ENCODE measurements at regions not wholly inside any gene's neighbourhood (a gene's known extent, or its start where the extent isn't known, plus 50 kb on each side); places are given as distances from the start of the nearest gene placed in this dataset.
"Not testable (repeated sequence)": the region's sequence is repeated elsewhere in the genome, so short reads cannot be mapped to it uniquely, and the experiment has no call there.

DNA sequence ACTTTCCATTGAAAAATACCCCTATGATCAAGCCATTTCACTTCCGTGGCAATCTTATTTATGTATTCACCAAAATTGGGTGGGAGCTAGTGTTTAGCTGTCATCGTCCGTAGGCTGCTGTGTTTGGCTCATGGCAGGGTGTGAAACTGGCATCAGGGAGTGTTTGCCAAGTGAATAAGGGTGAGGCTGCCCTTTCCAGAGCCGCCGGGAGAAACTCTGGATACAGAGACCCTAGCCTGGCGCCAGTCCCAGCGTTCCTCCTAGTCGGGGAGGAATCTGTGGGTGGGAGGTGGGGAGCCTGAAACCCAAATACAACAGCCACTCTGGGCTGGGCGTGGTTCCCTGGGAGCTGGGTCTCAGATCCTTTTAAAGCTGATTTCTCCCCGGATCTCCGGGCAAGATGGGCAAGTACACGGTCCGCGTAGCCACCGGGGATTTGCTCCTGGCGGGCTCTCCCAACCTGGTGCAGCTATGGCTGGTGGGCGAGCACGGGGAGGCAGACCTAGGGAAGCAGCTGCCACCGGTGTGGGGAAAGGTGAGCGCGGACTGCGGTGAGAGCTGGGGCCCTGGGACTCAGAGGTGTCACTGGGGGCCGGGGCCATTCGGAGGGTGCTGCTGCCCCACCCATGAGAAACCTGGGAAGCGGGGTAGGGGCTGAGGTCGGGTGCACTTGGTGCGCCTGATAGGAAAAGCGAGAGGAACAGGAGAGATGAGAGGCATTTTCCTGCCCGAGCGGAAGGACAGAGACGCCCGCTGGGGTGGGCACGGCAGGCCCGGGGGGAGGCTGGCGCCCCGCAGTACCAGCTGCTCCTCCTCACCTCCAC, 62.1 kb upstream of the TEKT1 start:
- no peak for DNase-seq (ENCODE audit: low read depth in 2 of 2)

DNA sequence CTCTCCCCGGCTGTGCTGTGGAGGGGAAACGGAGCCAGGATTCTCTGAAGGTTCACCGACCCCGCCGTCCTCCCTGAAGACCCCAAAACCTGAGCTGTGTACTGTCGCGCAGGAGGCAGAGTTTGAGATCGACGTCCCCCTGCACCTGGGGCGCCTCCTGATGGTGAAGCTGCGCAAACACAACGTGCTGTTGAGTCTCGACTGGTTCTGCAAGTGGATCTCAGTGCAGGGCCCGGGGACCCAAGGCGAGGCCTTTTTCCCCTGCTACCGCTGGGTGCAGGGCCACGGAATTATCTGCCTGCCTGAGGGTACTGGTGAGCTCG, 62.6 kb upstream of the TEKT1 start:
- DNase-seq (ENCODE audit: low read depth in 2 of 2) = no peak

DNA sequence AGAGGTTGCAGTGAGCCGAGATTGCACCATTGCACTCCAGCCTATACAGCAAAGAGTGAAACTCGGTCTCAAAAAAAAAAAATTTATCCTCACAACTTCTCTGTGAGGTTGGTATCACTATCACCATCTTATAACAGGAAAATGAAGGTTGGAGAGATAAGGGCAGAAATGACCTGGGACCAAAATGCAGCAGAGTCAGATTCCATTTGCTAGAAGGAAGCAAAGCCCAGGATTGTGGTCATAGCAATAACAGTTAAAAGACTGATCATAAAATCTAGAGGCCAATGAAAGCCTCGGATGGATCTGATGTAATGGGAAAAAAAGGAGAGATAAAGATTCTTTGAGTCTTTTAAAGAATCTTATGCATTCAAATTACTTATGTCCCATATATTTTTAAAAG, 69.6 kb upstream of the TEKT1 start:
- DNase-seq (ENCODE audit: low read depth in 2 of 2) = no peak

DNA sequence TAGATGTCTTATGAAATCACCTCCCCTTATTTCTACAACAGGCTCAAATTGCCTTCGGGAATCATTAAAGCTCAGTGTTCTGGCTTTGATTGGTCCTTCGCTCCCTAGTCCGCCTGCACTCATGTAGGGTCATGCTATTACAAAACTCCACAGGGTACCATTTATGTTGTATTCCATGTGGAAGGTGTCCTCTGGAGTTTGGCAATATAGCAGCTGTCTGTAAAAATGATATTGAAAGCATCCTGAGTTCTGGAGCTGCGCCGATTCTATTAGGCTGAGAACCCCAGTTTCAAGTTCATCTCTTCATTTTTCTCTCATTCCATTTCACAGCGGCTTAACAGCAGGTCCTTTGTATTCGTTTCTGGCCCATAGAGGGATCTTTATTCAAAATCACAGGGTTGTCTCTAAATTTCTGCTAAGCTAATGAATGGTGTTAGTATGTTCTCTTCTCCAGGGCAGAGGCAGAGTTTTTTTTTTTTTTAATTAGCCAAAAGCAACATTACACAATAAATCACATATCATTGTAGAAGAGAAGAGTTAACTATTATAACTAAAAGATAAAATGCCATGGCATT, 71.9 kb upstream of the TEKT1 start:
- DNase-seq (ENCODE audit: low read depth in 2 of 2) = no peak

DNA sequence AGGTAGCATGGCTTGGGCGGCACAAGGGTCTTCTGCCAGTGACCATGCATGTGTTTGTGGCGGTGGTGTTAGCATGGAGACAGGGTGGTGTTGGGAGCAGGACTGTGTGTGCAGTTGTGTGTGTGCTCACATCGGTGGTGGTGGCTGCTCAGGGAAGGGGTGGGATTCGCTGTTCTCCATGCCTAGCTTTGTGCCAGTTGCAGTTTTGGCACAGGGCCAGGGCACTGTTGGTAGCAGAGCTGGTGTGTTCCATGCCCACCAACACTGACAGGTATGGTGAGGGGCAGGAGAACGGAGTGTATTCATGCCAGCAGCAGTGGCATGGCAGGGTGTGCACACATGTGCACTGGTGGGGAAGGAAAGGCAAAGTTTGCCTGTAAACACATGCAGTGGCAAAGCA, 77.3 kb upstream of the TEKT1 start:
- DNase-seq (ENCODE audit: low read depth in 2 of 2) = no peak

DNA sequence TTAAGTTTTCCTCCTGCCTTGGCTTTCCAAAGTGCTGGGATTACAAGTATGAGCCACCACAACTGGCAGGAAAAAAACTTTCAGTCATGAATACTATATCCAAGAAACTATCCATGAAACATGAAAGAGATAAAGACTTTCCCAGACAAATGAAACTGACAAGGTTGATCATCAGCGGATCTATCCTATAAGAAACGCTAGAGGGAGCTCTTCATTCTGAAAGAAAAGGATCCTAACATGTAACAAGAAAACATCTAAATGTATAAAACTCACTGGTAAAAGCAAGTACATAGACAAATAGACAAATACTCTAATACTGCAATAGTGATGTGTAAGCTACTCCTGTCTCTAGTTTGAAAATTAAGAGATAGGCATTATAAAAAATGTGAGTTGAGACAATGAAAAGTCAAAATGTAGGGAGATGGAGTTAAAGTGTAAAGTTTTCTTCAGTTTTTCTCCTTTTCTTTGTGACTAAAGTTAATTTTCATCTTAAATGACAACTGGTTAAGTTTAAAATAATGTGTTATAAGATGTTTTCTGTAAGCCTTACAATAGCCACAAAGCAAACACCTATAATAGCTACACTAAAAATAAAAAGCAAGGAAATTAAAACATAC, 79.6 kb upstream of the TEKT1 start:
- no peak for DNase-seq (ENCODE audit: low read depth in 2 of 2)

DNA sequence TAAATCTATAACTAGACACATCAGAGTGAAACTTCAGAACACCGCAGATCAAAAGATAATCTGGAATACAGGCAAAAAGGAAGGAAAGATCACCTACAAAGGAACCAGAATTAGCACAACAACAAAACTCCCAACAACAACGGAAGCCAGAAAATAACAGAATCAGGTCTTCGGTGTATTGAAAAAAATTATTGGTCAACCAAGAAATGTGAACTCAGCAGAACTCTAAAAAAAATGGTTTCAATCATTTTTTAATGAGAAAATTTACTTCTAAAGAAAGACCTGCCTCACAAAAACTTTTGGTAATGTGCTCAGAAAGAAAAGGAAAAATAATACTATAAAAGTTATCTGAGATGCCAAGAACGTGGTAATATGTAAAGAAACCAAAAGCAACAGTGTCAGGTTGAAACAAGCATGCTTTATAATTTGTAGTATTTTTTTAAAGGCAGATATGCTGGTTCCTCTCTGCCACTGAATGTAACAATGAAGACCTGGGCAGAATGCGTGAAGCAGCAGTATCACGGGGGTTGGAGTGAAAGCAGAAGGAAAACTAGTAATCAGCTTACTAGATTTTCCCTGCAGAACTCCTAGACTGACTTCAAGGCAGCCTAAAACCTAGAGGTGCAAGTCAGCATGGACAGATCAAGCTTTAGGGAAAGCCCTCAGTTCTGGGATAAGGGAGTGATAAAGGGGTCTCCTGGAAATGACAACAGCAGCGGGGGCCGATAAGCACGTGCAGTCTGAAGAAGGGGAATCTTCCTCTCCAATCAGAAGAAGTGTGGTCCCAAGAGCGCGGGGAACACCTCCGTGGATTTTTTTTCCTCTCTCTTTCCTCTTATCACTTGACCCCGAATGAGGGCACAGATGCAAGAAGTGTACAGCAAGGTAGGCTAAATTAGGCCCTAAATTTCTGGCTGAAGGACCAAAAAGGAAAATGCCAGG, 80.9 kb upstream of the TEKT1 start:
- DNase-seq (ENCODE audit: low read depth in 2 of 2) = no peak

DNA sequence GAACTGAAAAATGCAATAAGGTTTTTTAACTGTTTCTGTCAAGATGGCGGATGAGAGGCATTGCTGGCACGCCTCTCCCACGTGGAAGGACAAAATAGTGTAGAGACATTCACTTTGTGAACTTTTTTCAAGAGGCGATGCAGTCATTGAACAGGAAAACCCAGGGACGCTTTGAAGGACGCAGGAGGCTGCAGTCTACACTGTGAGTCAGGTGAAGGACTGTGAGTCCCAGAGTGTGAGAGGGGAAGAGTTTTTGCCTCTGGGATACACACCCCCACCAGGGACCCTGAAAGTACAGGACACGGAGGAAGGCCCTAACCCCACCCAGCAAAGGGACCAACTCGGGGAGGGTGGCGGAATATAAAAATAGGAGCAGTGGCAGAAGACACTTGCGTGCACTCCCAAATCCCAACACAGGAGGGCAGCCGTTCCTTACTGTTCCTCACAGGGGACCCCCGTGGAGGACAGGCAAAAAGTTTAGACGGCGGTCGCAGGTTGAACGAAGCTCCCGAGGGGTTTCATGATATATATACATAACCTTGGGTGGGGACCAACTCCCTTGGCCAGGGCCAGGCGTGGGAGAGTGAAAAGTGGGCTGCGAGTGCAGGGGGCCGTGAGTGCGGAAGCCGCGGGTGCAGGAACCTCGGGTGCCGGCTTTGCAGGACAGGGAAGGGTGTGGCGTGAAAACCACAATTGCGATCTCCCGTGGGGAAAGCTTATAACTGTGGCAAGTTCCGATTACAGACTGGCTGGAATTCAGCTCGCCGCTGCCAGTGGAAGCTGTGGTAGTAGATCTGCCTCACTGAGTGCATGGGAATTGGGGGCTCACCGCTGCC, 82.0 kb upstream of the ALOX12 start:
- peak; percentile 64 to 74 for DNase-seq (ENCODE audit: low read depth in 2 of 2)

DNA sequence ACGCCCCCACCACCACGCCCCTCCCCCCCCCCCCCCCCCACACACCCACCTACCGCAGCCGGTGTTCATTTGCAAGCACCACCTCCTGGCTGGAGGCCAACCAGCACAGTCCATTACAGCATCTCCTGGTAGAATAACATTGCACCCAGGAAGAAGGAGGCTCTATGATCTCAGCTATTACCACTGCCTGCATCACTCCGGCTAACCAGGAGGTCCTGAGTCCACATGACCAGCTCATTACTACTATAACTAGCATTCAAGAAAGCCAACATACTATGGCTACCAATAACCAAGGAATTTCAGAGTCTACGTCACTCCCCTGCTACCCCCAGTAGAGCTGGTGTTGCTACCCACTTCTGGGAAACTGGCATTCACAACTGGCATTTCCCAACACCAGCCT, 81.1 kb upstream of the ALOX12 start:
- no peak for DNase-seq (ENCODE audit: low read depth in 2 of 2)

DNA sequence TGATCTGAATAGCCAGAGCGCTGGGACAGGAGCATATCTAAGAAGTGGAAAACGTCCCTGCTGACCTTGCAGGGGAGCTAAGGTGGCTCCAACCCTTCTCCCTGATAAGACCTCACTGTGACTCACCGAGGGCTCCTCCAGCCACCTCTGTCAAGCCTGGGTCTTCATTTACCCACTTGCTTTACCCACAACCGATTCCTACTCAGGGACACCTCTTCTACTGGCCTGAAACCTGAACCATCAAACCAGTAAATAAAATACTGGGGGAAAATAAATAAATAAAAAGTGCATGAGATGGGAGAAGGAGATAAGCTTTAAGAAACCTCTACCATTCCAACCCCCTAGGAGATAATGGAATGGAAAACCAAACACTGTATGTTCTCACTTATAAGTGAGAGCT, 80.2 kb upstream of the ALOX12 start:
- DNase-seq (ENCODE audit: low read depth in 2 of 2) = no peak

DNA sequence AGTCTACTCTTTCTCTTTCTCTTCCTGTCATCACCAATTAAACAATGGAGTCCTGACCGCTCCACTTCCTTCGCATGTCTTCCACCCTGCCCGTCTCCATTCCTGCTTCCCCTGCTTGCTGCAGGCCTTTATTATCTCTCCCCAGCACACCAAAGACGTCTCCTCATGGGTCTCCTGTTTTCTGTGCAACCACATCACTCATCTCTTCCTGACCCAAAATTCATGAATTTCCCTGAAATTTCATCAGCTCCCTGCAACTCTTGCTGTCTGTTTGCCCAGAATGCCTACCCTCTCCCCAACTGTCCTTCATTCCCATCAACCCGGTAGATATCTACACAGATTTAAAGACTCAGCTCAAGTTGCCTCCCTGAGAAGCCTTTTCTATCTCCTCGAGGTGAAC, 76.7 kb upstream of the ALOX12 start:
- DNase-seq (ENCODE audit: low read depth in 2 of 2) = no peak

DNA sequence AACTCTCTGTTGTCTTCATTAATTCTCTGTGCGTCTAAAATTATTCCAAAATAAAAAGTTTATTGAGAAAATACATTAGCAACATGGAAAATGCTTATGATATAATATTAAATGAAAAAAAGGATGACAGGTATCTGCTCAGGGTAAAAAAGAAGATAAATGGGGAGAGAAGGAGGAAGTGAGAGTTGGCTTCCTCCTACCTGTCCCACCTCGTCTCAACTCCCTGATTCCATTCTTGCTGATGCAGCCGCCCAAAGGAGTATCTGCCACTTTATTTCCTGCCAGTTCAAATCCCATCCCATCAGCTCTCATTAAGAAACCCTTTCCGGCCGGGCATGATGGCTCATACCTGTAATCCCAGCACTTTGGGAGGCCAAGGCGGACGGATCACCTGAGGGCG, 72.5 kb upstream of the ALOX12 start:
- no peak for DNase-seq (ENCODE audit: low read depth in 2 of 2)

DNA sequence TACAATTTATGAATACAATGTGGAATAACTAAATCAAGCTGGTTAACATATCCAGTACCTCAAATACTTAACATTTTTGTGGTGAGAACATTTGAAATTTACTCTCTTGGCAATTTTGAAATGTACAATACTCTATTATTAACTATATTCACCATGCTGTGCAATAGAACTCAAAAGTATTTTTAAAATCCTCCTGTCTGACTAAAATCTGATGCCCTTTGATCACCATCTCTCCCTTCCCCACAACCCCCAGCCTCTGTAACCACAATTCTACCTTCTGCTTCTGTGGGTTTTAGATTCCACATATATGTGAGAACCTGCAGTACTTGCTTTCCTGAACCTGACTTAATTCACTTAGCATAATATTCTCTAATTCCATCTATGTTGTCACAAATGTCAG, 71.6 kb upstream of the ALOX12 start:
- DNase-seq (ENCODE audit: low read depth in 2 of 2) = no peak

DNA sequence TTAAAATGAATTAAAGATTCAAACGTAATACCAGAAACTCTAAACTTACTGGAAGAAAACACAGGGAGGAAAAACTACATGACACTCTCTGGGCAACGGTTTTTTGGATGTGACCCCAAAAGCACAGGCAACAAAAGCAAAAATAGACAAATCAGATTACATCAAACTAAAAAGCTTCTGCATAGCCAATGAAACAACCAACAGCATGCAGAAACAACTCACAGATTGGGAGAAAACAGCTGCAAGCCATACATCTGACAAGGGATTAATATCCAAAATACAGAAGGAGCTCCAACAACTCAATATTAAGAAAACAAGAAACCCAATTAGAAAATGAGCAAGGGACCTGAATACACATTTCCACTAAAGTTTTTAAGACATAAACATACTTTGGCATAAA, 69.2 kb upstream of the ALOX12 start:
- no peak for DNase-seq (ENCODE audit: low read depth in 2 of 2)

DNA sequence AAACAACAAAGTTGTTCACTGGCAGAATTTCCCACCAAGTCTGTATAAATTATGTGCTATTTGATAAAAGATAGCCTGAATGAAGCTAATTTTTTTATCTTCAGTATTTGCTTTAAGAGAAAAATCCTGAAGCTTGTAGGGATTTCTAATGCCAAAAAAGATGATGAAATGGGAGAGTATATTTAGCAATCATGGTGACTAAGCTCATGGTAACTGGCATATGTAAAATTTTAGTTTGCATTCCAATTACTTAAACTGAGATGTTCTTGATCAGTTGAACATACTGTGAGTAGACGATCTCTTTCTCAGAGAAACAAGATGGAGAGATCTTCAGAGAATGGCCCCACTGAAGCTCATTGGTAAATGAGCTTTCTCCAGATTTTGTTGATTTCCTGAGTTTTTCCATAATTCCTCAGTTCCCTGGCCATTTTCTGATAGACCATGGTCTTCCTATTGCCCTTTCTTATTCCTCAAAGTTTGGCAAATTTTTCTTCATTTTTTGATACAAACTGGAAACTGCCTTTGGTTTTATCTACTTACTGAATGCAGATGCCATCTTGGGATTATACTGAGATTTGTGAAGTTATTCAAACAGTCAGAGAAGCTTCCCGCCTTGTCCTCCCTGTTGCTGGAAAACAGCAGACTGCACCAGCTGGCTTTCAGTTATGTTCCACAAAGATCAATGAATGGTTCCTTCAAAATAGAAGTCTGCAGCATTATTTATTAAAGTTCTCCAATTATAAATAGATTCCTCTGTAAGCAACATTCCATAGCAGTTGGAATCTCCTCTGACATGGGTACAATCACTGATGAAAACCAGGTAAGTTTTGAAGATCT, 68.3 kb upstream of the ALOX12 start:
- DNase-seq (ENCODE audit: low read depth in 2 of 2) = no peak

DNA sequence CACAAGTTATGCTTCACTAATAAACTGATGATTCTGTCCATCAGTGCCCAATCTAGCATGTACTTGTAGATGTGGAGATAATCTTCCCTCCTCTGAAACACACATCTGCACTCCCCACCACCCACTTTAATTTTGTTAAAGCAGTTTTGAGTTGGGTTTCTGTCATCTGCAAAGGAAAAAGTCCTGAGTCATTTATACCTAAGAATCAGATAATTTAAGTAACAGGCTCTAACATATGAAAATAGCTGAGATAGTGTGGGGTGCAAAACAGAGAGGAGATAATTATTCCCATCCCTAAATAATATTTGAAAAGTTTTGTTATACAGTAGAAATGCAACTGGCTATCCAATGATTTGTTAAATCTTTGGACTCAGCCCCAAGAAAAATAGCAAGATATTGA, 67.7 kb upstream of the ALOX12 start:
- no peak for DNase-seq (ENCODE audit: low read depth in 2 of 2)

DNA sequence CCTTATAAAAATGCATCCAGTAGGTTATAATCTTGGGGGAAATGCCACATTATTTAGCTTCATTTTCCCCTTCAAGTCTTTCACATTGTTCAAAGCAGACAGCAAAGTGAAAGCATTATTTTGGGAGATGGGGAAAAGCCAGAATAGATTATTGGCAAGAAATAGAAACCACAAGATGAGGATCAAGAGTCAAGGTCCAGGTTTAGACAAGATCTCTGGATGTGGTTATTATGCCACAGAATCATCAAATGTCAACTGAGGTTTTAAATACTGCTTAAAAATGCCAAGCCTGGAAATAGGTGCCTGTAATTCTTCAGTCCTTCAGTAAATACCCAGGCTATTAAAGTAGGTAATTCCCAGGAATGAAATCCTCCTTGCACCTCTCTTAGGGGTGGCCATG, 65.1 kb upstream of the ALOX12 start:
- DNase-seq (ENCODE audit: low read depth in 2 of 2) = no peak

DNA sequence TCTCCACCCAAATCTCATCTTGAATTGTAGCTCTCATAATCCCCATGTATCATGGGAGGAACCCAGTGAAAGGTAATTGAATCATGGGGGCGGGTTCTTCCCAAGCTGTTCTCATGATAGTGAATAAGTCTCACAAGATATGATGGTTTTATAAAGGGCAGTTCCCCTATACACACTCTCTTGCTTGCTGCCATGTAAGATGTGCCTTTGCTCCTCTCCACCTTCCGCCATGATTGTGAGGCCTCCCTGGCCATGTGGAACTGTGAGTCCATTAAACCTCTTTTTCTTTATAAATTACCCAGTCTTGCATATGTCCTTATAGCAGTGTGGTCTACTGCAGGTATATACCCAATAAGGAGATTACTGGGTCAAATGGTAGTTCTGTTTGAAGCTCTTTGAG, 61.3 kb upstream of the ALOX12 start:
- not testable (repeated sequence) for DNase-seq (ENCODE audit: low read depth in 2 of 2)

DNA sequence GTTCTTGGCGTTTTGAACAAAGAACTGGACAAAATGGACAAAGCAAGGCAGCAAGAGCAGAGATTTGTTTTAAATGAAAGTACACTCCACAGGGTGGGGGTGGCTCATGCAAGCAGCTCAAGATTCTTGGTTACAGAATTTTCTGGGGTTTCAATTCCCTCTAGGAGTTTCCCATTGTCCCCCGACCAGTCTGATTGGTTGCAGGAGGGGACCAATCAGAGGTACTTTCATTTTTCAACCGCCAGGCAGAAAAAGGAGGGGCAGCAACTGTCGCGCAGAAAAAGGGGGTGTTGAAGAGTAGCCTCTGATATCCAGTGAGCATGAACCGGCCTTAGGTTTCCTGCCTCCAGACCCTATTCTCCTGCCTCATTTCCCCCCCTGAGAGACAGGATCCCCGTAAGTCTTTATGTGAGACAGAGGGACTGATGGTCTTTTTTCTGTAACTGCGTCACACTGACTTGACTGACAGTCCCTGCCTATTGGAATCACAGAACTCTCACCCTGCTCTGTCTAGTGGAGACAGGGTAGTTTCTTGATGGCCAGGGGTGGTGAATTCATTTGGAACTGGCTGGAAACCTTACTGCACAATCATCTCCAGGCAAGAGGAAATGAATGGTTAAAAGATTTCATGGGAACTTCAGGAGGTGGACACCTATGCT, 59.4 kb upstream of the ALOX12 start:
- no peak for DNase-seq (ENCODE audit: low read depth in 2 of 2)

DNA sequence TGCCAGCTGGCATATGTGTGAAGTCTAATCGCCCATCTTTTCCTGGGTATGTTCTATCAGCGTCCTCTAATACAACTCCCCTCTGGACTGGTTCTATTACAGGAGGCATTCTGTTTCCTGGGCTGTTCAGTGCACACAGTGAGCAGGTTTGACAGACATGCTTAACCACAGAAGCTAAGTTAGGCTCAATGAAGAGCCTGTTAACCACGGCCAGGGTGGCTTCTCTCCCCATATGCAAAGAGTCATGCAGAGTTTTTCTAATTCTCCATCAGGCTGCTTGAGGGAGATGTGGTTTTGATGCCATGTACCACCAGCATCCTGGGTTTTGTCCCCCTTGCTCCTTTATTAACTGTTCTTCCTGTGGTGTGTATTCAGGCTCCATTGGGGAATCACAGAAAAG, 57.2 kb upstream of the ALOX12 start:
- DNase-seq (ENCODE audit: low read depth in 2 of 2) = no peak
